Hepatocyte (in vitro differentiated cells): ENCODE measurements at regions not wholly inside any gene's neighbourhood (a gene's known extent, or its start where the extent isn't known, plus 50 kb on each side); places are given as distances from the start of the nearest gene placed in this dataset.
"Not testable (repeated sequence)": the region's sequence is repeated elsewhere in the genome, so short reads cannot be mapped to it uniquely, and the experiment has no call there.

Experiments
- DNase-seq: peaks from one replicate; pipeline ENCODE4 v3.0.0-alpha.2; 2016; ENCODE audit warnings: low spot score
- H2AFZ ChIP-seq: fragments of 200-600 bp; sonication (generic); 2 replicates; pipeline ENCODE4 v1.6.0; 2016; ENCODE audit warnings: antibody characterized with exemption, mild to moderate bottlenecking
- H3K27ac ChIP-seq: fragments of 200-600 bp; sonication (generic); 2 replicates; pipeline ENCODE4 v1.5.1; 2016; ENCODE audit warnings: mild to moderate bottlenecking
- H3K27me3 ChIP-seq: fragments of 200-600 bp; sonication (generic); 2 replicates; pipeline ENCODE4 v1.6.1; 2016
- H3K36me3 ChIP-seq: fragments of 200-600 bp; sonication (generic); replicated peaks from 2 replicates; pipeline ENCODE4 v1.5.1; 2016; ENCODE audit warnings: low read depth; ENCODE audit not compliant: insufficient read depth
- H3K4me1 ChIP-seq: fragments of 200-600 bp; sonication (generic); 2 replicates; pipeline ENCODE4 v1.5.1; 2016; ENCODE audit warnings: mild to moderate bottlenecking, moderate library complexity; ENCODE audit not compliant: insufficient read depth
- H3K4me2 ChIP-seq: fragments of 200-600 bp; sonication (generic); 2 replicates; pipeline ENCODE4 v1.6.0; 2016
- H3K4me3 ChIP-seq: fragments of 200-600 bp; sonication (generic); 2 replicates; pipeline ENCODE4 v1.5.1; 2016; ENCODE audit warnings: mild to moderate bottlenecking
- H3K79me2 ChIP-seq: fragments of 200-600 bp; sonication (generic); 2 replicates; pipeline ENCODE4 v1.6.0; 2017; ENCODE audit warnings: mild to moderate bottlenecking
- H3K9me2 ChIP-seq: fragments of 200-600 bp; sonication (generic); replicated peaks from 2 replicates; pipeline ENCODE4 v1.6.0; 2017; ENCODE audit warnings: mild to moderate bottlenecking; ENCODE audit not compliant: insufficient read depth
- H3K9me3 ChIP-seq: fragments of 200-600 bp; sonication (generic); 2 replicates; pipeline ENCODE4 v1.5.1; 2016; ENCODE audit warnings: low read depth, mild to moderate bottlenecking
- H4K20me1 ChIP-seq: fragments of 200-600 bp; sonication (generic); 2 replicates; pipeline ENCODE4 v1.6.0; 2016; ENCODE audit warnings: mild to moderate bottlenecking; ENCODE audit not compliant: insufficient read depth, poor library complexity, severe bottlenecking
- EZH2 ChIP-seq: fragments of 200-600 bp; sonication (generic); IDR thresholded peaks from 2 replicates; pipeline ENCODE4 v1.6.1; 2016; ENCODE audit warnings: antibody characterized with exemption, mild to moderate bottlenecking, borderline replicate concordance
- EZH2phosphoT487 ChIP-seq: fragments of 200-600 bp; sonication (generic); IDR thresholded peaks from one replicate; pipeline ENCODE4 v1.6.1; 2018; ENCODE audit warnings: antibody characterized with exemption, mild to moderate bottlenecking, low read depth, moderate library complexity; ENCODE audit not compliant: unreplicated experiment, severe bottlenecking
- WGBS: methylation state at CpG from one replicate; pipeline ENCODE4 v1.1.6; 2016; ENCODE audit warnings: low lambda C conversion rate; ENCODE audit errors: missing lambda C conversion rate; 5-methylcytosine and 5-hydroxymethylcytosine counted together
- TF ChIP-seq, protein P1 (sequence below): fragments of 200-600 bp; sonication (generic); IDR thresholded peaks from 2 replicates; pipeline ENCODE4 v1.5.1; 2016; ENCODE audit warnings: antibody characterized with exemption, mild to moderate bottlenecking; ENCODE audit not compliant: poor library complexity

DNA sequence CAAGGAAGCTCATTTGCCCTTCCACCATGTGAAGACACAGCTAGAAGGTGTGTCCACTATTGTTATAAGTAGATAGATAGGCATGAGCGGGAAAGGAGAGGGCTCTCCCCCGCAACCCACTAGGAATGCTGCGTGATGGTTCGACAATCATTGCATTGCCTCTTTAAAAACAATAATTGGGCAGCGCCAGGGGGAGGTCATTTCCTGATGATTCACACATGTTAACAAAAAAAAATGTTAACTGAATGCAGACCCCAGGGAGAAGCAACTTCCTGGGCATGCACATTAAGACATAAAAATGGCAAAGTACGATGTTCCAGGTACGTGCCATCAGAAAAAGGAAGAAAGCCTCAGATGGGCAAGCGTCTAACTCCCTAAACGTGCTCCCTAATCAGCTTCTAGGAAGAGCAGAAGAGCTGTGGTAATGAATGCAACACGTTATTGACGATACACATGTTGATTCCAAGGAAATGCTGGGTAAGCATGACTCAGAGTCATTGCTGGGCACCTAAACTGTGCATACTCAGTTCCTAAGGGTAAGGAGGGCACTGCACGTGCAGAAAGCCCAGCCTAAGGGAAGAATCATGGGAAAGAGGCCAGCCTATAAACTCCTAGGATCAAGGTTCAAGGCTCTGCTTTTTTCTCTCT is 113.7 kb downstream of the FAM217A start:
- 92% methylated on average over 12 of the region's 12 CpGs for WGBS
- Histone ChIP-seq H3K9me2 (no peaks in the 10 kb centered on the region), H3K4me2 (no peak overlapping the region), H3K27me3 (no peaks in the 10 kb centered on the region), H4K20me1 (no peaks in the 10 kb centered on the region), H3K79me2 (no peaks in the 10 kb centered on the region), H3K36me3 (no peaks in the 10 kb centered on the region), H2AFZ (no peak overlapping the region), H3K4me1 (no peaks in the 10 kb centered on the region), H3K9me3 (no peaks in the 10 kb centered on the region), H3K27ac (no peak overlapping the region), H3K4me3 (no peak overlapping the region)
- TF ChIP-seq EZH2 (no peak), EZH2phosphoT487 (no peak)
- TF ChIP-seq, protein P1, sequence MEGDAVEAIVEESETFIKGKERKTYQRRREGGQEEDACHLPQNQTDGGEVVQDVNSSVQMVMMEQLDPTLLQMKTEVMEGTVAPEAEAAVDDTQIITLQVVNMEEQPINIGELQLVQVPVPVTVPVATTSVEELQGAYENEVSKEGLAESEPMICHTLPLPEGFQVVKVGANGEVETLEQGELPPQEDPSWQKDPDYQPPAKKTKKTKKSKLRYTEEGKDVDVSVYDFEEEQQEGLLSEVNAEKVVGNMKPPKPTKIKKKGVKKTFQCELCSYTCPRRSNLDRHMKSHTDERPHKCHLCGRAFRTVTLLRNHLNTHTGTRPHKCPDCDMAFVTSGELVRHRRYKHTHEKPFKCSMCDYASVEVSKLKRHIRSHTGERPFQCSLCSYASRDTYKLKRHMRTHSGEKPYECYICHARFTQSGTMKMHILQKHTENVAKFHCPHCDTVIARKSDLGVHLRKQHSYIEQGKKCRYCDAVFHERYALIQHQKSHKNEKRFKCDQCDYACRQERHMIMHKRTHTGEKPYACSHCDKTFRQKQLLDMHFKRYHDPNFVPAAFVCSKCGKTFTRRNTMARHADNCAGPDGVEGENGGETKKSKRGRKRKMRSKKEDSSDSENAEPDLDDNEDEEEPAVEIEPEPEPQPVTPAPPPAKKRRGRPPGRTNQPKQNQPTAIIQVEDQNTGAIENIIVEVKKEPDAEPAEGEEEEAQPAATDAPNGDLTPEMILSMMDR: no peak
- no peak for DNase-seq

DNA sequence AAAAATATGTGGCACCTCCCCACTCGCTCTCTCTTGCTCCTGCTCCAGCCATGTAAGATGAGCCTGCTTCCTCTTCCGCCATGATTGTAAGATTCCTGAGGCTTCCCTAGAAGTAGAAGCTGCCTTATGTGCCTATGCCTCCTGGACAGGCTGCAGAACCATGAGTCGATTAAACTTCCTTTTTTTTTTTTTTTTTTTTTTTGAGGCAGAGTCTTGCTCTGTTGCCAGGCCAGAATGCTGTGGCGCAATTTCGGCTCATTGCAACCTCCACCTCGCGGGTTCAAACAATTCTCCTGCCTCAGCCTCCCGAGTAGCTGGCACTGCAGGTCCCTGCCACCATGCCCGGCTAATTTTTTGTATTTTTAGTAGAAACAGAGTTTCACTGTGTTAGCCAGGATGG is 112.5 kb downstream of the FAM217A start:
- no peaks in the 10 kb centered on the region for H3K79me2 ChIP-seq
- no peak overlapping the region for H3K4me3 ChIP-seq
- H3K9me2 ChIP-seq: no peaks in the 10 kb centered on the region
- H3K36me3 ChIP-seq: no peaks in the 10 kb centered on the region
- no peaks in the 10 kb centered on the region for H4K20me1 ChIP-seq
- 98% methylated on average over 9 of the region's 9 CpGs for WGBS
- H3K4me2 ChIP-seq: no peak overlapping the region
- no peak overlapping the region for H3K27ac ChIP-seq
- DNase-seq: no peak
- no peak overlapping the region for H2AFZ ChIP-seq
- TF ChIP-seq EZH2: no peak
- H3K9me3 ChIP-seq: no peaks in the 10 kb centered on the region
- H3K27me3 ChIP-seq: no peaks in the 10 kb centered on the region
- H3K4me1 ChIP-seq: no peaks in the 10 kb centered on the region

DNA sequence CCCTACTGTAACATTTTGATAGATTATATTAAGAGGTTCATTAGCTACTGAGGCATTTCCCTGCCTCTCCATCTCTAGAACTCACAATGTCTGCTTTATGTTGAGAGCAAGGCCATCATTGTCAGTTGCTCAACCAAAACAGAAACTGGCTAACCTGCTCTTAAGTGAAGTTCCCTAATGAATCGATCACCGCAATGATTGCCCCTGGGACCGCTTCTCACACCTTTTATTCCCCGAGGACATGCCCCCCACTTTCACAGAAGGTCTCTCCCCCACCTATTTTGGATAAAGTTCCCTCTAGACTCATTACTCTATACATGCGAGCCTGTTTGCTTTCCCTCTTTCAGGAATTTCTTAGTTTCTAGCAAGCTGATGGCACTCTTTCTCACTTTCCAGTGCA is 108.8 kb downstream of the FAM217A start:
- no peak overlapping the region for H3K27ac ChIP-seq
- no peaks in the 10 kb centered on the region for H3K9me3 ChIP-seq
- DNase-seq: no peak
- no peaks in the 10 kb centered on the region for H3K4me1 ChIP-seq
- H3K9me2 ChIP-seq: no peaks in the 10 kb centered on the region
- H3K4me3 ChIP-seq: no peak overlapping the region
- no peak overlapping the region for H3K4me2 ChIP-seq
- no peak overlapping the region for H2AFZ ChIP-seq
- H3K27me3 ChIP-seq: no peaks in the 10 kb centered on the region
- H3K79me2 ChIP-seq: no peaks in the 10 kb centered on the region
- TF ChIP-seq EZH2phosphoT487 (no peak), EZH2 (no peak)
- TF ChIP-seq, protein P1: no peak
- WGBS: 90% methylated on average over 5 of the region's 5 CpGs
- H4K20me1 ChIP-seq: no peaks in the 10 kb centered on the region
- H3K36me3 ChIP-seq: no peaks in the 10 kb centered on the region

GRCh38 chr6:3973152-3973551 is 105.8 kb downstream of the FAM217A start:
- H4K20me1 ChIP-seq, H3K4me2 ChIP-seq, H2AFZ ChIP-seq, H3K36me3 ChIP-seq, H3K9me3 ChIP-seq, H3K79me2 ChIP-seq, H3K9me2 ChIP-seq, H3K4me3 ChIP-seq, DNase-seq, H3K27ac ChIP-seq, H3K4me1 ChIP-seq, H3K27me3 ChIP-seq: not testable (repeated sequence)
- 84% methylated on average over 3 of the region's 3 CpGs for WGBS
